GM19463 (cell line): ENCODE measurements at regions not wholly inside any gene's neighbourhood (a gene's known extent, or its start where the extent isn't known, plus 50 kb on each side); places are given as distances from the start of the nearest gene placed in this dataset.

Experiments used
- ATAC-seq: cut with Tn5 transposase; IDR thresholded peaks from one replicate; pipeline ENCODE4 v1.9.1; 2021; ENCODE audit warnings: mild to moderate bottlenecking, moderate library complexity; ENCODE audit not compliant: unreplicated experiment

DNA sequence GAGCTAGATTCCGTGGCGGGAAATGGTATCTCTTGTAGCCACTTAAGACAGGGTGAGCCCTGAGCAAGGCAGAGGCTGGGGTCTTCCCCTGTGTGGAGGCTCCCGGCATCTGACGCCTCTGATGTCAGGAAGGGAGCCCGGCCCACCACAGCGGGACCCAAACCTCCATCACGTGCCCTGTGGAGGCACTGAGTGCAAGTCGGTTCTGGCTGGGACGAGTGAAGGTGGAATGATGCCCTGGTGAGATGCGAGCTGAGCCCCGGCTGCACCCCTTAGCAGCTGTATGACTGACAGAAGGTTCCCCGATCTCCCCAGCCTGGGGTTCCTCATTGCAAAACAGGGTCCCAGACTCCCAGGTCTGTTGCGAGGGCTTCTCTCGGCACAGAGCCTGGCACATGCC lies 187.4 kb upstream of the TNRC6C start:
- ATAC-seq, result no peak

DNA sequence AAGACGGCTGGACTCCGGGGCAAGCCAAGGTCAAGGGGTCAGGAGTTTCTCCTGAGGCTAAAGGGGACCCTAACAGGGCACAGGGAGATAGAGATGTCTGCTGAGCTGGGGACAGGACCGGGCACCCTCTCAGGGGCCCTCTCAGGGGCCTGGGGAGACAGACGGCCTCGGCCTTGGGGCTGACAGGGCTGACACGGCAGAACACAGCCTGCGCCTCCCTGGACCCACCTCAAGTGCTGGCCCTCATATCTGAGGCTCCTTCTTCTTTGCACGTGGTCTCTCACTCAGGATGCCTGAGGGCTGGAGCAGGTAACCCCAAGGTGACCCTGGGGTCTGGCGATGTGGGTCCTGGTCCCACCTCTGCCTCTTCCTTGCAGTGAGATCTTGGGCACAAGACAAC lies 186.9 kb upstream of the TNRC6C start:
- ATAC-seq, result no peak

DNA sequence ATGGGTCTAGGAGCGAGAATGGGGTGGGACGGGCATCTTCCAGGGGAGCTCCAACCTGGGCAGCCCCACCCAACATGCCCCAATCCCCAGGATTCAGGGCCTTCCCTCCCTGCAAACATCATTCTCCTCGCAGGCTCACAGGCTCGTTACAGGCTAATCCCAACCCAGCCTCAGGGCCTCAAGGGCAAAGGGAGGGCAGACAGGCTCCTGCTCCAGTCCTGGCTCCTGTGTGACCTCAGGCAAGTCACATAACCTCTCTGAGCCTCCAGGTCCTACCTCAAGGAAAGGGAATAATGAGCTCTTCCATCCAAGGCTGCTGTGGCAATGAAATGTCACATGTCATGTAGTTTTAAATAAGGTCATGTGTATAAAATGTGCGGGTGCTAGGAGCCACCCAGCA lies 186.5 kb upstream of the TNRC6C start:
- ATAC-seq, result no peak

DNA sequence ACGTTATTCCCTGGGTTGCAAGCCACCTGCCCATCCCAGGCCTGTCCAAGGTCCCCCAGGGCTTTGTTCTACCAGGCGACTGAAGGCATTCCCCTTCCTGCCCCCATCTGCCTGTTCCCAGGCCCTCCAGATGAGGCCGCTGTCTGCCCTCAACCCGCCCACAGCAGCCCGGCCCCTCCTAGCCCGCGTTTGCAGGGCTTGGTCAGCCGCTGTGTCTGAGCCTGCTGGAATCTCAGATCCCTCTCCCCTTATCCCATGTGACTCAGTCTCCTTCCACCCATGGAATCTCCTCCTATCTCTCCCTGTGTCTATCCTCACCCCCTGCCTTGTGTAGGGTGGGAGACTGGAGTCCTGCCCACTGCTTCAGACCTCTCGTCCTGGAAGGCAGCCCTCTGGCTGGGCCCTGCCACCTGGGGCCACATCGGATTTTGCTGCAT lies 186.0 kb upstream of the TNRC6C start:
- ATAC-seq, result no peak

- ATAC-seq, result no peak
Observed at GRCh38 chr17:77772899-77773358, 185.6 kb upstream of the TNRC6C start.

DNA sequence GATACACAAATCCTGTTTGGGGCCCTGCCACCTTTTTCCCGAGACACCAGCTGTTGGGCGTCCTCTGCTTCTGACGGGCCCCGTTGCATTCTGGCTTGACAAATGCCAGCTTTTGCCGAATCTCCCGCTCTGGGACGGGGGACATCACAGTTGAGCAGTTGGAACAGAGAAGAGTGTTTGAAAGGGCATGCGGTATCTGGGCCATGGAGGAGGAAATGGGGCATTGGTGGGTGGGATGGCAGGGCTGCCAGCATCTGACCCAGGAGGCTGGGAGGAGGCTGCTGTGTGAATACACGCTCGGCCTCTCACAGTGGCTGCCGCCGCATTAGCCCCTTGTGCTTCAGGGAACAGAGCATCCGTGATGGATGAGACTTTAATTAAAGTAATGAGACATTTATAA lies 184.3 kb upstream of the TNRC6C start:
- ATAC-seq, result no peak

DNA sequence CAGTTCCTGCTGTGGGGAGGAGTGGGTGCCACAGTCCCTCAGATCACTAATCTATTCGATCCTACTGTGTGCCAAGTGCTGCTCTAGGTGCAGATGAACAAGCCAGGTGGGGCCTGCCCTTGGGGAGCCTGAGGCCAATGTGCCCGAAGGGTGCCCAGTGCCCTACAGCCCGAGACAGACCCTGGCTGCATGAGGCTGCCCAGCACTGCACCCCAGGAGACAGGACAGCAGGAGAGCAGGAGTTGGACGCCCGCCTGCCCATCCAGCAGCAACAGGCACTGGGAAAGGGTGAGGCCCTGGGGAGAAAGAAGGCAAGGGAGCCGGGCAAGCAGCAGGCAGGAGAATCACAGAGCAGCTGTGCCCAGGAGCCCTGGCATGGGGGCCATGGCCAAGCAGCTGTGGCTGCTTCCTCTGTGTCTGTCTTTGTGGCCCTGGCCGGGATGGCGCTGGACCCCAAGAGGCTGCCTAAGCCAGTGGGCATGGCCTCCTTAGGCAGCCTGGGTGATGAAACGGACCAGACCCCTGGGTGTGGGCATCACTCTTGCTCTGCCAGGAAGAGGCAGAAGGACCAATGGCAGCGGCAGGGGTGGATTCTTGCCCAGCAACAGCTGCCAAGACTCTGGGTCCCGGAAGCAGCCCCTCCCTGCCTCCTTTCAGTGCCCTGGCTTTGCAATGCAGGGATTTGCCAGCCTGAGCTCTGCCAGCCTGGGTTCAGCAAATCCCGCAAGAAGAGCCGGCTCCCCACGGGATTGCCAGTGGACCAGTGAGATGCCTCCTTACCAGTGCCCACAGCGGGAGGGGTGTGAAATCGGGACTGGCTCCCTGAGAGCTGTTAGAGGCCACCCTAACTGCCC lies 179.6 kb upstream of the TNRC6C start:
- ATAC-seq, result no peak

GRCh38 chr17:77779711-77780539 lies 178.6 kb upstream of the TNRC6C start:
- ATAC-seq, result no peak

GRCh38 chr17:77781536-77781935 lies 177.0 kb upstream of the TNRC6C start:
- ATAC-seq, result no peak

- ATAC-seq, result no peak
Observed at GRCh38 chr17:77782201-77782600, 176.3 kb upstream of the TNRC6C start.

DNA sequence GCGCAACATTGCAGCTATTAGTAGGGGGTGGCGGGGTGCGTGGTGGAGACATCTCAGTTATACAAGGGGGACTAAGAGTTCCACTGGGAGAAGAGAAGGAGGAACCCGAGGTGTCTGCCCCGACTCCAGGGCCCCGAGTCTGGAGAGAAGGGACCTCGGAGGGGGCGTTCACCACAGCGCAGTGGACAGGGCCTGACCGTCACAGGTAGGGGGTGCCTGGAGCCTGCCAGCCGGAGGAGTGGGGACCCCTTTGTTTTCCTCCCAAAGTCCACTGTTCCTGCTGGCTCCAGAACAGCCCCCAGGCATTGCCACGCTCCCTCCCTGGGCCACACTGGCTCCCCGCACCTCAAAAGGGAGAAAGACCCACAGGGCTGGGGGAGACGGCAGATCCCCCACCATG lies 175.9 kb upstream of the TNRC6C start:
- no peak for ATAC-seq

GRCh38 chr17:77783991-77784820 lies 174.3 kb upstream of the TNRC6C start:
- no peak for ATAC-seq

GRCh38 chr17:77785312-77785905 lies 173.1 kb upstream of the TNRC6C start:
- no peak for ATAC-seq

- no peak for ATAC-seq
Observed at GRCh38 chr17:77786090-77786489, 172.4 kb upstream of the TNRC6C start.

DNA sequence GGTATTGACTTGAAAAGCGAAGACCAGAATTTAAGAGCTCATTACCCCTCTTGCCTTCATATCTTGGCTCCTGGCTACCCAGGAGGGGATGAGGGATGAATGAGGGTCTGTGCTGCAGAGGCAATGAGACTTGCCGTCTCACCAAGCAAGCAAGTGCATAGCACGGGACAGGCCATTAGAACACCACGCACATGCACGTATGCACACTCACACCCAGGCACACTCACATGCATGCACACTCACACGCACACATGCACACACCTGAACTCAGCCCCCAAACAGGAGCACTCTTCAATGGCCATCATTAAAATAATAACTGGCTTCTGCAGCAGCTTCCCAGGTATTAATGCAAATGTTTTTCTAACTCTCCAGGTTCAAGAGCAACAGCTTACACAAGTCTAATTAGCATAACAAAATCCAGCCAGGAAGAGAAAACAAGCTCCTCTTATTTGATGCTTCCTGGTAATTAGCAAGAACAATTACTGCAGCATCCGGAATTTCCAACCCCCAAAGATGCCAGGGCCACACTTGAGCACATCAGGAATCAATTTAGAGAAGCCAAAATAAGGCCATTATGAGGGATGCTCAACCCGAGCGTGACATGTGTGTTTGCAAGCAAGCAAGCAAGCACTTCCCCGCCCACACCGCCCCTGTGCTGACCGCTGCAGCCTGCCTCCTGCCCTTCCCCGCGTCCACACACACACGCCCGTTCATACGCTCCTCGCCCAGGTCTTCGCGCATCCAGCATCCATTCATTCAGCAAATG lies 171.6 kb upstream of the TNRC6C start:
- ATAC-seq, result no peak

GRCh38 chr17:77790143-77790829 lies 168.2 kb upstream of the TNRC6C start:
- ATAC-seq, result no peak

GRCh38 chr17:77792626-77793025 lies 165.9 kb upstream of the TNRC6C start:
- ATAC-seq, result no peak

DNA sequence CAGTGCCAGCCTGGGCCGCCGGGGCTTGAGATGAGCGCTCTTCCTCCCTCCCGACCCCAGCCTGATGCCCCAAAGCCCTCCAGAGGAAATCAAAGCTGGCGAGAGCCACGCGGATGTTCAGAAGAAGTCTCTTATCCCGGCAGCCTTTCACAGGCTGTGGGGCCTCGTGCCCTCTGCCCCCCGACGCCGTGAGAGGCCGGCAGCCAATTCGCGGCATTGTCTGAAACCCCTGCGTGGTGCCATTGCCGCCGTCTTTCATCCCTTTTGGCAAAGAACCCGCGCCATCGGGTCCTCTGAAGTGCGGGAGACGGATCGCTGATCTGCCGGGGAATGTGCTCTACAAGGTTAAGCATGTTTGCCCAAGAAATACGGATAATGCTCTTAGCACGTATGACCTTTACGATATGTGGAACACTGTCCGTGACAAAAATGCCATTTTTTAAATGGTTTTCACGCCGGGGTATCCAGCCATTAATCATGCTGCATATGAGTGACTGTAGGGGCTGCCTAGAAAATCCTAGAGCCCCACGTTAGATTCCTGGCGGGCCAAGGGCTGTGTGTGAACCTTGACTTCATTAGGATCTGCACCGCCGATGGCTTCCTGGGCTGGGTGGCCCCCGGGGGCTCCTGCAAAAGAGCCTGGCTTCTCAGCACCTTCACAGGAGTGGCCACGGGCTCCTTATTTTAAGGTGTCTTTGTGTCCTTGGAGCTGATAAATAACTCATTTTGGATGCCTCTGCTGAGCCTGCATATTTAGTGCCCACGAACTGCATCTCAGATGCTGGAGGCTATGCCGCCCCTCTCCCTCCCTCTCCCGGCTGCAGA lies 165.1 kb upstream of the TNRC6C start:
- no peak for ATAC-seq

- no peak for ATAC-seq
Observed at GRCh38 chr17:77793971-77794235, 164.6 kb upstream of the TNRC6C start.
